ENCODE measurements at regions not wholly inside any gene's neighbourhood (a gene's known extent, or its start where the extent isn't known, plus 50 kb on each side); places are given as distances from the start of the nearest gene placed in this dataset.
"Not testable (repeated sequence)": the region's sequence is repeated elsewhere in the genome, so short reads cannot be mapped to it uniquely, and the experiment has no call there.

DNA sequence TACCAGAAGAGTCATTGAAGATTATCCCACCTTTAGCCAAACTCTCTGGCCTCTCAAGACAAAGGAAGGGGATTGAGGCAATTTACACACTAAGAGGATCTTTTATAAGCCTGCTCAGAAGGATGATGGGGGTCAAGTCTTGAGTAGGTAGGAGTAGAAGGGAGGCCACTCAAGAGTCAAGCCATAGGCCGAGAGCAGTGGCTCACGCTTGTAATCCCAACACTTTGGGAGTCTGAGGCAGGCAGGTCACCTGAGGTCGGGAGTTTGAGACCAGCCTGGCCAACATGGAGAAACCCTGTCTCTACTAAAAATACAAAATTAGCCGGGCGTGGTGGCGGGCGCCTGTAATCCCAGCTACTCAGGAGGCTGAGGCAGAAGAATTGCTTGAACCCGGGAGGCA is 58.0 kb upstream of the SOX13 start:
- TF ChIP-seq, protein P1, sequence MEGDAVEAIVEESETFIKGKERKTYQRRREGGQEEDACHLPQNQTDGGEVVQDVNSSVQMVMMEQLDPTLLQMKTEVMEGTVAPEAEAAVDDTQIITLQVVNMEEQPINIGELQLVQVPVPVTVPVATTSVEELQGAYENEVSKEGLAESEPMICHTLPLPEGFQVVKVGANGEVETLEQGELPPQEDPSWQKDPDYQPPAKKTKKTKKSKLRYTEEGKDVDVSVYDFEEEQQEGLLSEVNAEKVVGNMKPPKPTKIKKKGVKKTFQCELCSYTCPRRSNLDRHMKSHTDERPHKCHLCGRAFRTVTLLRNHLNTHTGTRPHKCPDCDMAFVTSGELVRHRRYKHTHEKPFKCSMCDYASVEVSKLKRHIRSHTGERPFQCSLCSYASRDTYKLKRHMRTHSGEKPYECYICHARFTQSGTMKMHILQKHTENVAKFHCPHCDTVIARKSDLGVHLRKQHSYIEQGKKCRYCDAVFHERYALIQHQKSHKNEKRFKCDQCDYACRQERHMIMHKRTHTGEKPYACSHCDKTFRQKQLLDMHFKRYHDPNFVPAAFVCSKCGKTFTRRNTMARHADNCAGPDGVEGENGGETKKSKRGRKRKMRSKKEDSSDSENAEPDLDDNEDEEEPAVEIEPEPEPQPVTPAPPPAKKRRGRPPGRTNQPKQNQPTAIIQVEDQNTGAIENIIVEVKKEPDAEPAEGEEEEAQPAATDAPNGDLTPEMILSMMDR (IDR thresholded peaks at IDR 0.05): not testable (repeated sequence)
- not testable (repeated sequence) for TF ChIP-seq POLR2A, POLR2AphosphoS5 (IDR thresholded peaks at IDR 0.05)
